ENCODE measurements at regions not wholly inside any gene's neighbourhood (a gene's known extent, or its start where the extent isn't known, plus 50 kb on each side); places are given as distances from the start of the nearest gene placed in this dataset.

DNA sequence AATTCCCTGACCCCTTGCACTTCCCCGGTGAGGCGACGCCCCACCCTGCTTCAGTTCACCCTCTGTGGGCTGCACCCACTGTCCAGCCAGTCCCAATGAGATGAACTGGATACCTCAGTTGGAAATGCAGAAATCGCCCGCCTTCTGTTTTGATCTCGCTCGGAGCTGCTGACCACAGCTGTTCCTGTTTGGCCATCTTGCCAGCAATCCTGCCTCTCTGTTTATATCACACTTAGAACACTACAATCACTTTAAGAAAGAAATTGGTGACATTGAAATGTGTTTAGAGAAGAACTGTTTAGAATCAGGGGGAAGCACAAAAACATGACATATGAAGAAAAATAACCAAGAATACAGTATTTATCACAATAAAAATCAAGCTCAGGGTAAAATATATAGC lies 127.5 kb upstream of the SUCLG2 start:
- H3K79me2 ChIP-seq (ENCODE audit: control insufficient read depth, insufficient read depth, low read length): no peaks in the 10 kb centered on the region
- no peaks in the 10 kb centered on the region for H4K20me1 ChIP-seq (ENCODE audit: control insufficient read depth, extremely low read depth, insufficient read depth, low read length)
- no peak overlapping the region for H3K4me2 ChIP-seq (ENCODE audit: extremely low read depth, insufficient read depth, low read length)
- DNase-seq (ENCODE audit: low read depth in 2 of 2): peak in 1 of 2 donors; percentile 23
- H2AFZ ChIP-seq (ENCODE audit: low read length): no peak overlapping the region
- H3K27ac ChIP-seq (ENCODE audit: insufficient read depth, low read length): no peak overlapping the region
- no peaks in the 10 kb centered on the region for H3K9me3 ChIP-seq (ENCODE audit: control insufficient read depth, insufficient read depth, low read depth, low read length)
- no peak overlapping the region for H3K4me3 ChIP-seq (replicated peaks in 1 of 4; ENCODE audit: control extremely low read depth in 1 of 4, insufficient read depth in 1 of 4, low read depth in 3 of 4, low read length in 4 of 4)
- H3K36me3 ChIP-seq (ENCODE audit: control insufficient read depth, insufficient read depth, low read length): no peaks in the 10 kb centered on the region
- no peaks in the 10 kb centered on the region for H3K27me3 ChIP-seq (ENCODE audit: control insufficient read depth, insufficient read depth, low read length)
- peaks cover 2% of the 10 kb centered on the region for H3K4me1 ChIP-seq (ENCODE audit: control insufficient read depth, extremely low read depth, insufficient read depth, low read length)
- no peak for TF ChIP-seq EZH2 (IDR thresholded peaks at IDR 0.05; ENCODE audit: low read length, missing control alignments)
- TF ChIP-seq, protein P1, sequence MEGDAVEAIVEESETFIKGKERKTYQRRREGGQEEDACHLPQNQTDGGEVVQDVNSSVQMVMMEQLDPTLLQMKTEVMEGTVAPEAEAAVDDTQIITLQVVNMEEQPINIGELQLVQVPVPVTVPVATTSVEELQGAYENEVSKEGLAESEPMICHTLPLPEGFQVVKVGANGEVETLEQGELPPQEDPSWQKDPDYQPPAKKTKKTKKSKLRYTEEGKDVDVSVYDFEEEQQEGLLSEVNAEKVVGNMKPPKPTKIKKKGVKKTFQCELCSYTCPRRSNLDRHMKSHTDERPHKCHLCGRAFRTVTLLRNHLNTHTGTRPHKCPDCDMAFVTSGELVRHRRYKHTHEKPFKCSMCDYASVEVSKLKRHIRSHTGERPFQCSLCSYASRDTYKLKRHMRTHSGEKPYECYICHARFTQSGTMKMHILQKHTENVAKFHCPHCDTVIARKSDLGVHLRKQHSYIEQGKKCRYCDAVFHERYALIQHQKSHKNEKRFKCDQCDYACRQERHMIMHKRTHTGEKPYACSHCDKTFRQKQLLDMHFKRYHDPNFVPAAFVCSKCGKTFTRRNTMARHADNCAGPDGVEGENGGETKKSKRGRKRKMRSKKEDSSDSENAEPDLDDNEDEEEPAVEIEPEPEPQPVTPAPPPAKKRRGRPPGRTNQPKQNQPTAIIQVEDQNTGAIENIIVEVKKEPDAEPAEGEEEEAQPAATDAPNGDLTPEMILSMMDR (conservative IDR thresholded peaks at IDR 0.05 in 1 of 2, IDR thresholded peaks at IDR 0.05 in 1 of 2; ENCODE audit: low read depth in 1 of 2, low read length in 2 of 2): no peak
- H3K9ac ChIP-seq (ENCODE audit: insufficient read depth, low read length): no peak overlapping the region

DNA sequence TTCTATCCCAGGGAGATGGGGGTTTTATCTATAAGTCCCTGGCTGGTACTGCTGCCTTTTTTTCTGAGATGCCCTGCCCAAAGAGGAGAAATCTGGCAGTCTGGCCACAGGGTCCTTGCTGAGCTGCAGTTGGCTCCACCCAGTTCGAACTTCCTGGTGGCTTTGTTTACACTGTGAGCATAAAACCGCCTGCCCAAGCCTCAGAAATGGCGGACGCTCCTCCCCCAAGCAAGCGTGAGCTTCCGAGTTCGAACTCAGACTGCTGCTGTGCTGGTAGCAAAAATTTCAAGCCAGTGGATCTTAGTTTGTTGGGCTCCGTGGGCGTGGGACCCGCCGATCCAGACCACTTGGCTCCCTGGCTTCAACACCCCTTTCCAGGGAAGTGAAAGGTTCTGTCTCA lies 126.8 kb upstream of the SUCLG2 start:
- H3K4me1 ChIP-seq (ENCODE audit: control insufficient read depth, extremely low read depth, insufficient read depth, low read length): peaks cover 2% of the 10 kb centered on the region
- TF ChIP-seq EZH2 (IDR thresholded peaks at IDR 0.05; ENCODE audit: low read length, missing control alignments): no peak
- TF ChIP-seq, protein P1 (conservative IDR thresholded peaks at IDR 0.05 in 1 of 2, IDR thresholded peaks at IDR 0.05 in 1 of 2; ENCODE audit: low read depth in 1 of 2, low read length in 2 of 2): no peak
- H3K9ac ChIP-seq (ENCODE audit: insufficient read depth, low read length): no peak overlapping the region
- H3K4me3 ChIP-seq (replicated peaks in 1 of 4; ENCODE audit: control extremely low read depth in 1 of 4, insufficient read depth in 1 of 4, low read depth in 3 of 4, low read length in 4 of 4): no peak overlapping the region
- H3K79me2 ChIP-seq (ENCODE audit: control insufficient read depth, insufficient read depth, low read length): no peaks in the 10 kb centered on the region
- H3K27ac ChIP-seq (ENCODE audit: insufficient read depth, low read length): no peak overlapping the region
- H3K9me3 ChIP-seq (ENCODE audit: control insufficient read depth, insufficient read depth, low read depth, low read length): no peaks in the 10 kb centered on the region
- no peak overlapping the region for H3K4me2 ChIP-seq (ENCODE audit: extremely low read depth, insufficient read depth, low read length)
- no peak overlapping the region for H2AFZ ChIP-seq (ENCODE audit: low read length)
- H4K20me1 ChIP-seq (ENCODE audit: control insufficient read depth, extremely low read depth, insufficient read depth, low read length): no peaks in the 10 kb centered on the region
- no peaks in the 10 kb centered on the region for H3K36me3 ChIP-seq (ENCODE audit: control insufficient read depth, insufficient read depth, low read length)
- DNase-seq (ENCODE audit: low read depth in 2 of 2): no peak
- H3K27me3 ChIP-seq (ENCODE audit: control insufficient read depth, insufficient read depth, low read length): no peaks in the 10 kb centered on the region

DNA sequence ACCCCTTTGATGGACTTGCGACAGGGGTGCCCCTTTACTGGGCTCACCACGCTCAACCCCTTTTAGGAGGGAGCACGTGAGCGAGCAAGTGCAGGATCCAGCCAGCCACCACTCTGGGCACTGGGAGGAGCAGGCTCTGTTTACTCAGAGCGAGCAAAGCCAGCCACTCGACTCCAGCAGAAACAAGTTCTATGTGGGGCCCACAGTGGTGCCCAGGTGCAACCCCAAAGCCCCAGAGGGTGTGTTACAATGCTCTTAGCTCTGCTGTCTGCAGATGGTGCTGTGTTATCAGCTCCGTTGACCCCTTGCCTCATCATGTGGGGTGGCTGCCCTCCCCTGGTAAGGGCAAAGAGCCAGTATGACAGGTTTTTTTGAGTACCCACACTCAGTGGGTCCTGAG lies 120.3 kb upstream of the SUCLG2 start:
- Histone ChIP-seq H3K4me1 (ENCODE audit: control insufficient read depth, extremely low read depth, insufficient read depth, low read length) (no peaks in the 10 kb centered on the region), H3K4me2 (ENCODE audit: extremely low read depth, insufficient read depth, low read length) (no peak overlapping the region), H2AFZ (ENCODE audit: low read length) (no peak overlapping the region), H3K79me2 (ENCODE audit: control insufficient read depth, insufficient read depth, low read length) (no peaks in the 10 kb centered on the region), H3K9me3 (ENCODE audit: control insufficient read depth, insufficient read depth, low read depth, low read length) (no peaks in the 10 kb centered on the region), H4K20me1 (ENCODE audit: control insufficient read depth, extremely low read depth, insufficient read depth, low read length) (no peaks in the 10 kb centered on the region), H3K4me3 (replicated peaks in 1 of 4; ENCODE audit: control extremely low read depth in 1 of 4, insufficient read depth in 1 of 4, low read depth in 3 of 4, low read length in 4 of 4) (no peak overlapping the region), H3K36me3 (ENCODE audit: control insufficient read depth, insufficient read depth, low read length) (no peaks in the 10 kb centered on the region), H3K27ac (ENCODE audit: insufficient read depth, low read length) (no peak overlapping the region), H3K27me3 (ENCODE audit: control insufficient read depth, insufficient read depth, low read length) (no peaks in the 10 kb centered on the region), H3K9ac (ENCODE audit: insufficient read depth, low read length) (no peak overlapping the region)
- TF ChIP-seq, protein P1 (conservative IDR thresholded peaks at IDR 0.05 in 1 of 2, IDR thresholded peaks at IDR 0.05 in 1 of 2; ENCODE audit: low read depth in 1 of 2, low read length in 2 of 2): no peak
- no peak for TF ChIP-seq EZH2 (IDR thresholded peaks at IDR 0.05; ENCODE audit: low read length, missing control alignments)
- DNase-seq (ENCODE audit: low read depth in 2 of 2): no peak
